ENCODE measurements at regions not wholly inside any gene's neighbourhood (a gene's known extent, or its start where the extent isn't known, plus 50 kb on each side); places are given as distances from the start of the nearest gene placed in this dataset.

DNA sequence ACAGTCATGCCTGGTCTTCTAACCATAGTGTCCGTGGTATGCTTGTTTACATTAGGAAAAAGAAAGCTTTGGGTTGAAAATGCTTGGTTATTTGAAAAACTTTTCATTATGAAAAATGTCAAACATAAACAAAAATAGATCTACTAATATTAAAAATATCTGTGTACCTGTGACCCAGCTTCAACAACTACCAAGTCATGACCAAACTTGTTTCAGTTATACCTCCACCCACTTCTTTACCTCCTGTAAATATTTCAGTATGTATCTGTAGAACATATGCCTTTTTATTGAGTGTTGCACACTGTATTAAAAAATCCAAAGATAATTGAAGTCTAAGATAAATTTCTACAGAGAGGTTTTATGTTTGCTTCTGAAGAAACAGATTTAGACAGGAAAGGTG is 153.7 kb upstream of the GYPA start:
- 54 to 58% methylated on average over 1 of the region's 1 CpG for WGBS, 2 donors
- no peak overlapping the region for H3K4me3 ChIP-seq (ENCODE audit: low read depth, poor library complexity, severe bottlenecking)
- no peak for TF ChIP-seq CTCF (IDR thresholded peaks at IDR 0.05)
- TF ChIP-seq POLR2A (IDR thresholded peaks at IDR 0.05), result no peak
- intact Hi-C loops (cut with DNase I; ENCODE audit: low total_unique reads), result no loop called here
- no peak for DNase-seq (ENCODE audit: low spot score in 2 of 2)

- intact Hi-C loops (cut with DNase I; ENCODE audit: low total_unique reads), result no loop called here
- no peak for DNase-seq (ENCODE audit: low spot score in 2 of 2)
- H3K4me3 ChIP-seq (ENCODE audit: low read depth, poor library complexity, severe bottlenecking), result no peak overlapping the region
- 84 to 88% methylated on average over 8 of the region's 8 CpGs for WGBS, 2 donors
- no peak for TF ChIP-seq POLR2A (IDR thresholded peaks at IDR 0.05)
- TF ChIP-seq CTCF (IDR thresholded peaks at IDR 0.05), result no peak
Observed at GRCh38 chr4:144295286-144295995, 154.9 kb upstream of the GYPA start.

DNA sequence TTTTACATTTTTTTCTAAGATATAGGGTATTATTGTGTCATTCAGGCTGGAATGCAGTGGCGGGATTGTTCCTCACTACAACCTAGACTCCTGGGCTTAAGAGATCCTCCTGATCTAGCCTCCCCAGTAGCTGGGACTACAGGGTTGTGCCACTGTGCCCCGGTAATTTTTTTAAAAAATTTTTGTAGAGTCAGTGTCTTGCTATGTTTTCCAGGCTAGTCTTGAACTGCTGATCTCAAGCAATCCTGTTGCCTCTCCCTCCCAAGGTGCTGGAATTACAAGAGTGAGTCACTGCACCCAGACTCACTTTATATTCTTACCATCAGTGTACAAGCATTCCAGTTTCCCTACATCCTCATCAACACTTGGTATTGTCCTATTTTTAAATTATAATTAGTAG is 156.4 kb upstream of the GYPA start:
- no peak overlapping the region for H3K4me3 ChIP-seq (ENCODE audit: low read depth, poor library complexity, severe bottlenecking)
- 91 to 93% methylated on average over 2 of the region's 2 CpGs for WGBS, 2 donors
- intact Hi-C loops (cut with DNase I; ENCODE audit: low total_unique reads), result no loop called here
- no peak for DNase-seq (ENCODE audit: low spot score in 2 of 2)
- TF ChIP-seq POLR2A (IDR thresholded peaks at IDR 0.05) (no peak), CTCF (IDR thresholded peaks at IDR 0.05) (no peak)

- 64 to 70% methylated on average over 3 of the region's 3 CpGs for WGBS, 2 donors
- intact Hi-C loops (cut with DNase I; ENCODE audit: low total_unique reads), result no loop called here
- DNase-seq (ENCODE audit: low spot score in 2 of 2), result no peak
- TF ChIP-seq POLR2A (IDR thresholded peaks at IDR 0.05), result no peak
- TF ChIP-seq CTCF (IDR thresholded peaks at IDR 0.05), result no peak
- no peak overlapping the region for H3K4me3 ChIP-seq (ENCODE audit: low read depth, poor library complexity, severe bottlenecking)
Observed at GRCh38 chr4:144298519-144298918, 158.0 kb upstream of the GYPA start.

DNA sequence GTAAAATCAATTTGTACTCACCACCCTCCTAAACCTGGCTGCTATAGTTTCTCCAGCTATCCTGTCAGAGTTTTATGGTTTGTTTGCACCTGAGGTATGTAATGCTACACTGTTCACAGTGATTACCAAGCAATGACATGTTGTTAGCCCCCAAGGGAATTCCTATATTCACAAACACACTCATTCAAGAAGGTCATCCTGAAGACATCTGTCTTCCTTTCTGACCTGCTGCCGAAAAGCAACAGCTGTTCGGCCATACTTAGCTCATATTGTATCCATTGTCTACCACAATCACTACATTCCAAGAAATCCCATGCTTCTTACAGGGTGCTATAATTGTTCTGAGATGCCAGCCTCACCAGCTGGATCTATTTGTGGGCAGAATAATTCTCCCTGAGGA is 160.1 kb upstream of the GYPA start:
- intact Hi-C loops (cut with DNase I; ENCODE audit: low total_unique reads), result no loop called here
- TF ChIP-seq POLR2A (IDR thresholded peaks at IDR 0.05) (no peak), CTCF (IDR thresholded peaks at IDR 0.05) (no peak)
- no peak overlapping the region for H3K4me3 ChIP-seq (ENCODE audit: low read depth, poor library complexity, severe bottlenecking)
- WGBS, 2 donors, result 57 to 62% methylated on average over 2 of the region's 2 CpGs
- DNase-seq (ENCODE audit: low spot score in 2 of 2), result no peak

All from lower leg skin (tissue), 4 donors.